Right atrium auricular region (tissue), 2 donors: ENCODE measurements at regions not wholly inside any gene's neighbourhood (a gene's known extent, or its start where the extent isn't known, plus 50 kb on each side); places are given as distances from the start of the nearest gene placed in this dataset.

ENCODE experiments used
- DNase-seq: peaks from one replicate; pipeline ENCODE4 v3.0.0-alpha.2; 2019; ENCODE audit warnings: low spot score
- H3K27ac ChIP-seq, 2 donors: fragments of 200-600 bp; sonication (generic); 1 replicate in 1 of 2; 2 replicates in 1 of 2; pipeline ENCODE4 v1.5.1; 2016 to 2019
- H3K27me3 ChIP-seq, 2 donors: fragments of 200-600 bp; sonication (generic); one replicate each; pipeline versions ENCODE4 v1.5.1 to v1.6.0; 2017 to 2019
- H3K36me3 ChIP-seq: fragments of 200-600 bp; sonication (generic); one replicate; pipeline ENCODE4 v1.5.1; 2016
- H3K4me1 ChIP-seq, 2 donors: fragments of 200-600 bp; sonication (generic); one replicate each; pipeline versions ENCODE4 v1.5.1 to v1.6.0; 2017 to 2019
- H3K4me3 ChIP-seq, 2 donors: fragments of 200-600 bp; sonication (generic); 1 replicate in 1 of 2; 2 replicates in 1 of 2; pipeline ENCODE4 v1.5.1; 2017 to 2019; ENCODE audit warnings: mild to moderate bottlenecking in 1 of 2, moderate library complexity in 1 of 2
- H3K9me3 ChIP-seq, 2 donors: fragments of 200-600 bp; sonication (generic); one replicate each; pipeline ENCODE4 v1.5.1; 2019
- TF ChIP-seq, protein P1 (sequence below), 2 donors: fragments of 200-600 bp; sonication (generic); IDR thresholded peaks; one replicate each; pipeline ENCODE4 v1.5.1; 2019; ENCODE audit warnings: antibody characterized with exemption in 2 of 2

DNA sequence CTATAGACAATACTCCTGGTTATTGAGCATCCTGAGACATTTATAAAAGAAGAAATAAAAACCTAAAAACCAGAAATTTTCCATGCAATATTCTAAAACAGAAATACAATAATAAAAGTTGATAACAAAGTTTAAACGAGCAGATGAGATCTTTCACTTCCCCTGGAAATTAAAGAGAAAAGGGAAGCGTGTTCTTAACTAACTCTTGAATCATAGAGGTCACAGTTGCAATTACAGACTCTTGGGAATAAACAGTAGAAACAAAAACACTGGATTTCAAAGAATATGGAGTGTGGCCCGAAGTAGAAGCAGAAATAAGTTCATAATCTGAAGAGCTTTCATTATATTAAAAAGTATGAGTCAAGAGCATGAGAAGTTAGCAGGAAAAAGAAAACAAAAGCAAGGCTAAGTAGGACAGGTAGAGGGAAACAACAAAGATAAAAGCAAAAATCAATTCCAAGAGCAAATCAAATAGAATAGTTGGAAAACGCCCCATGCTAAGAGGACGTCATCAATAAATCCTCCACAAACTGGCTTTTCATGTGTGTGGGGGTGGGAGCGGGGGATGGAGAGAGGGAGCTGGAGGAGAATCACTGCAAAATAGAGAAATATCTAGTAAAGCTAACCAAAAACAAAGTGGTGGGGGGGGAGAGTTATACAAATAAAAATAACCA, 55.2 kb upstream of the C10orf71 start:
- H3K27me3 ChIP-seq, result no peaks in the 10 kb centered on the region
- peaks cover 0 to 26% of the 10 kb centered on the region in 2 donors for H3K4me1 ChIP-seq
- no peak for DNase-seq
- TF ChIP-seq, protein P1, sequence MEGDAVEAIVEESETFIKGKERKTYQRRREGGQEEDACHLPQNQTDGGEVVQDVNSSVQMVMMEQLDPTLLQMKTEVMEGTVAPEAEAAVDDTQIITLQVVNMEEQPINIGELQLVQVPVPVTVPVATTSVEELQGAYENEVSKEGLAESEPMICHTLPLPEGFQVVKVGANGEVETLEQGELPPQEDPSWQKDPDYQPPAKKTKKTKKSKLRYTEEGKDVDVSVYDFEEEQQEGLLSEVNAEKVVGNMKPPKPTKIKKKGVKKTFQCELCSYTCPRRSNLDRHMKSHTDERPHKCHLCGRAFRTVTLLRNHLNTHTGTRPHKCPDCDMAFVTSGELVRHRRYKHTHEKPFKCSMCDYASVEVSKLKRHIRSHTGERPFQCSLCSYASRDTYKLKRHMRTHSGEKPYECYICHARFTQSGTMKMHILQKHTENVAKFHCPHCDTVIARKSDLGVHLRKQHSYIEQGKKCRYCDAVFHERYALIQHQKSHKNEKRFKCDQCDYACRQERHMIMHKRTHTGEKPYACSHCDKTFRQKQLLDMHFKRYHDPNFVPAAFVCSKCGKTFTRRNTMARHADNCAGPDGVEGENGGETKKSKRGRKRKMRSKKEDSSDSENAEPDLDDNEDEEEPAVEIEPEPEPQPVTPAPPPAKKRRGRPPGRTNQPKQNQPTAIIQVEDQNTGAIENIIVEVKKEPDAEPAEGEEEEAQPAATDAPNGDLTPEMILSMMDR (IDR thresholded peaks at IDR 0.05), result no peak
- no peaks in the 10 kb centered on the region for H3K36me3 ChIP-seq
- no peak overlapping the region for H3K27ac ChIP-seq
- H3K4me3 ChIP-seq, result no peak overlapping the region
- H3K9me3 ChIP-seq, result no peaks in the 10 kb centered on the region

GRCh38 chr10:49243139-49243538, 54.9 kb upstream of the TMEM273 start:
- peak overlapping the region; percentile 45 to 49 for H3K27ac ChIP-seq
- DNase-seq, result no peak
- TF ChIP-seq, protein P1 (IDR thresholded peaks at IDR 0.05), result no peak

DNA sequence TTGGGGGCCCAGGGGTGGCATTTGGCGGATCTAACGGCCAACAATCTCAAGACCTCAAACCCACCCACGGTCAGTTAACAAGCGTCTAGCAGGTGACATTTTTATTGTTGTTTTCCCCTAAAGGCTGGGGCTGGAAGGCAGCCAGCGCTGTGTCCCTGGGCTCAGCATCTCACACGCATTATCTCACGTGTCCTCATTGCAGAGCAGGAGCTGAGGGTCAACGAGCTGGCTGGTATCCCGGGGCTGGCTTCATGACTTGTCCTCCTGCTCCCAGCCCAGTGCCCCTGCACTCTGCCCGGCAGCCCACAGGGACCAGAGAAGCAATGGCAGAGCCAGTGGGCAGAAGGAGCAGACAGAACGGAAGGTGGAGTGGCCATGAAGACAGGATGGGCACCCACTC, 54.4 kb upstream of the TMEM273 start:
- TF ChIP-seq, protein P1 (IDR thresholded peaks at IDR 0.05), result no peak
- Histone ChIP-seq H3K36me3 (no peaks in the 10 kb centered on the region), H3K27ac (peak overlapping the region; percentile 45 to 49), H3K9me3 (no peaks in the 10 kb centered on the region), H3K4me3 (no peak overlapping the region), H3K4me1 (peaks cover 0 to 26% of the 10 kb centered on the region in 2 donors), H3K27me3 (no peaks in the 10 kb centered on the region)
- no peak for DNase-seq

More at GRCh38 chr10:49243139-49243538, 54.9 kb upstream of the TMEM273 start:
- Histone ChIP-seq H3K36me3 (no peaks in the 10 kb centered on the region), H3K27me3 (no peaks in the 10 kb centered on the region), H3K9me3 (no peaks in the 10 kb centered on the region), H3K4me3 (no peak overlapping the region), H3K4me1 (peaks cover 0 to 26% of the 10 kb centered on the region in 2 donors)

- Histone ChIP-seq H3K4me1 (peaks cover 0 to 26% of the 10 kb centered on the region in 2 donors), H3K4me3 (no peak overlapping the region), H3K9me3 (no peaks in the 10 kb centered on the region), H3K27me3 (no peaks in the 10 kb centered on the region), H3K27ac (peak overlapping the region; percentile 22 to 45), H3K36me3 (no peaks in the 10 kb centered on the region)
- TF ChIP-seq, protein P1 (IDR thresholded peaks at IDR 0.05), result no peak
- no peak for DNase-seq
These were observed 53.2 kb upstream of the TMEM273 start for GRCh38 chr10:49241385-49241784.

GRCh38 chr10:49240946-49241345, 52.8 kb upstream of the TMEM273 start:
- no peak for DNase-seq
- Histone ChIP-seq H3K4me1 (peaks cover 0 to 26% of the 10 kb centered on the region in 2 donors), H3K36me3 (no peaks in the 10 kb centered on the region), H3K4me3 (no peak overlapping the region), H3K27me3 (no peaks in the 10 kb centered on the region), H3K9me3 (no peaks in the 10 kb centered on the region), H3K27ac (peak overlapping the region in 1 of 2 donors; percentile 22)
- TF ChIP-seq, protein P1 (IDR thresholded peaks at IDR 0.05), result no peak
